HG02798 (cell line): ENCODE measurements at regions not wholly inside any gene's neighbourhood (a gene's known extent, or its start where the extent isn't known, plus 50 kb on each side); places are given as distances from the start of the nearest gene placed in this dataset.
"Not testable (repeated sequence)": the region's sequence is repeated elsewhere in the genome, so short reads cannot be mapped to it uniquely, and the experiment has no call there.

ENCODE experiments used
- ATAC-seq: cut with Tn5 transposase; IDR thresholded peaks from one replicate; pipeline ENCODE4 v1.9.1; 2021; ENCODE audit warnings: mild to moderate bottlenecking; ENCODE audit not compliant: unreplicated experiment, poor library complexity

- ATAC-seq, result not testable (repeated sequence)
Measured at GRCh38 chr6:169084557-169084956, 169.1 kb downstream of the THBS2 start.

- ATAC-seq, result no peak
Measured at GRCh38 chr6:169084067-169084466, 169.6 kb downstream of the THBS2 start.

GRCh38 chr6:169083508-169083874 is 170.2 kb downstream of the THBS2 start:
- no peak for ATAC-seq

GRCh38 chr6:169082817-169083507 is 170.7 kb downstream of the THBS2 start:
- no peak for ATAC-seq

GRCh38 chr6:169082093-169082492 is 171.6 kb downstream of the THBS2 start:
- ATAC-seq, result no peak

- no peak for ATAC-seq
Measured at GRCh38 chr6:169081248-169081647, 172.4 kb downstream of the THBS2 start.

- ATAC-seq, result no peak
Measured at GRCh38 chr6:169079650-169080049, 174.0 kb downstream of the THBS2 start.

- ATAC-seq, result no peak
Measured at GRCh38 chr6:169078399-169079145, 175.1 kb downstream of the THBS2 start.

GRCh38 chr6:169075915-169076654 is 177.6 kb downstream of the THBS2 start:
- no peak for ATAC-seq

- ATAC-seq, result no peak
Measured at GRCh38 chr6:169075211-169075914, 178.3 kb downstream of the THBS2 start.

- ATAC-seq, result no peak
Measured at GRCh38 chr6:169074526-169074925, 179.1 kb downstream of the THBS2 start.

GRCh38 chr6:169073311-169073710 is 180.3 kb downstream of the THBS2 start:
- ATAC-seq, result no peak

- no peak for ATAC-seq
Measured at GRCh38 chr6:169072127-169073042, 181.3 kb downstream of the THBS2 start.

GRCh38 chr6:169071394-169071793 is 182.3 kb downstream of the THBS2 start:
- no peak for ATAC-seq

GRCh38 chr6:169070506-169071176 is 183.0 kb downstream of the THBS2 start:
- ATAC-seq, result no peak

GRCh38 chr6:169069356-169069755 is 184.3 kb downstream of the THBS2 start:
- no peak for ATAC-seq

GRCh38 chr6:169064194-169064593 is 189.5 kb downstream of the THBS2 start:
- ATAC-seq, result no peak

- ATAC-seq, result no peak
Measured at GRCh38 chr6:169062272-169062671, 191.4 kb downstream of the THBS2 start.

- no peak for ATAC-seq
Measured at GRCh38 chr6:169058634-169059033, 195.0 kb downstream of the THBS2 start.
